Choroid plexus epithelial cell (primary cell): ENCODE measurements at regions not wholly inside any gene's neighbourhood (a gene's known extent, or its start where the extent isn't known, plus 50 kb on each side); places are given as distances from the start of the nearest gene placed in this dataset.

ENCODE experiments used
- DNase-seq: peaks from one replicate; pipeline ENCODE4 v3.0.0-alpha.2; 2010; ENCODE audit warnings: low read depth
- H3K4me3 ChIP-seq: 2 replicates; pipeline ENCODE4 v1.5.1; 2011; ENCODE audit warnings: low read depth, mild to moderate bottlenecking, control low read depth, low read length, moderate library complexity
- TF ChIP-seq, protein P1 (sequence below): conservative IDR thresholded peaks from 2 replicates; pipeline ENCODE4 v1.5.1; 2011; ENCODE audit warnings: low read depth, mild to moderate bottlenecking, control low read depth, inconsistent platforms, low read length, moderate library complexity

DNA sequence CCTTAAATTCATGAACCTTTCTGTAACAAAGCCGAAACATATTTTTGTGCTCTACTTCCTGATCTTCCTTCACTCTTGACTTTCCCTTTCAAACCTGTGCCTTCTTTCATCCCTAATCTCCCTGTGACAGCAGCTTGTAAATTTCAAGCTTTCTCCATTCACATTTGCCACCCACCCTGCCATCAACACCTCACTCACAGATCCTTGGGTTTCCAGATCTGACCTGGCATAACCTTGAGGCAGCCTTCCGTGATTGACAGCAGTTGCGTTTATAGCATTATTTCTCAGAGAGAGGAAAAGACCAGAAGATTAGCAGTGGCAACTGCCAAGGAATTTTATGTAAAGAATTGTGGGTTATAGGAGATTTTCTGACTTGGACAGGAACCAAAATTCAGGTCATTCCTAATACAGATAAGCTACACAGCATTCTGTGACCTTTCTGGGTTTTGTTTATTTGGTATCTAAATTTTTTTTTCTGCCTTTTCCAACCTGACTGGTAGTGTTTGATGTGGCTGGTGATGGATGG is 260.0 kb downstream of the NR2F1-AS1 start:
- DNase-seq, result no peak
- TF ChIP-seq, protein P1, sequence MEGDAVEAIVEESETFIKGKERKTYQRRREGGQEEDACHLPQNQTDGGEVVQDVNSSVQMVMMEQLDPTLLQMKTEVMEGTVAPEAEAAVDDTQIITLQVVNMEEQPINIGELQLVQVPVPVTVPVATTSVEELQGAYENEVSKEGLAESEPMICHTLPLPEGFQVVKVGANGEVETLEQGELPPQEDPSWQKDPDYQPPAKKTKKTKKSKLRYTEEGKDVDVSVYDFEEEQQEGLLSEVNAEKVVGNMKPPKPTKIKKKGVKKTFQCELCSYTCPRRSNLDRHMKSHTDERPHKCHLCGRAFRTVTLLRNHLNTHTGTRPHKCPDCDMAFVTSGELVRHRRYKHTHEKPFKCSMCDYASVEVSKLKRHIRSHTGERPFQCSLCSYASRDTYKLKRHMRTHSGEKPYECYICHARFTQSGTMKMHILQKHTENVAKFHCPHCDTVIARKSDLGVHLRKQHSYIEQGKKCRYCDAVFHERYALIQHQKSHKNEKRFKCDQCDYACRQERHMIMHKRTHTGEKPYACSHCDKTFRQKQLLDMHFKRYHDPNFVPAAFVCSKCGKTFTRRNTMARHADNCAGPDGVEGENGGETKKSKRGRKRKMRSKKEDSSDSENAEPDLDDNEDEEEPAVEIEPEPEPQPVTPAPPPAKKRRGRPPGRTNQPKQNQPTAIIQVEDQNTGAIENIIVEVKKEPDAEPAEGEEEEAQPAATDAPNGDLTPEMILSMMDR, result no peak
- no peak overlapping the region for H3K4me3 ChIP-seq

DNA sequence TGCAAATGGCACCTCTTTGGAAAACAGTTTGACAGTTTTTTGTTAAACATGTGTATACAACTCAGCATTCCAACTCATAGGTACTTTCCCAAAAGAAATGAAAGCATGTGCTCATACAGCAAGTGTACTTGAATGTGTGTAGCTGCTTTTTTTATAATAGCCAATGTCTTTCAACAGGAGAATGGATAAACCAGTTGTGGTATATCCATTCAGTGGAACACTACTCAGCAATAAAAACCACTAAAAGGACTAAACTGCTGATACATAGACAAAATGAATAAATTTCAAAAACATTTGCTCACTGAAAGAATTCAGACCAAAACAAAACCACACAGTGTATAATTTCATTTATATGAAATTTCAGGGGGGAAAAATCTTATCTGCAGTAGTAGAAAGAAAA is 267.3 kb downstream of the NR2F1-AS1 start:
- TF ChIP-seq, protein P1, result no peak
- H3K4me3 ChIP-seq, result no peak overlapping the region

DNA sequence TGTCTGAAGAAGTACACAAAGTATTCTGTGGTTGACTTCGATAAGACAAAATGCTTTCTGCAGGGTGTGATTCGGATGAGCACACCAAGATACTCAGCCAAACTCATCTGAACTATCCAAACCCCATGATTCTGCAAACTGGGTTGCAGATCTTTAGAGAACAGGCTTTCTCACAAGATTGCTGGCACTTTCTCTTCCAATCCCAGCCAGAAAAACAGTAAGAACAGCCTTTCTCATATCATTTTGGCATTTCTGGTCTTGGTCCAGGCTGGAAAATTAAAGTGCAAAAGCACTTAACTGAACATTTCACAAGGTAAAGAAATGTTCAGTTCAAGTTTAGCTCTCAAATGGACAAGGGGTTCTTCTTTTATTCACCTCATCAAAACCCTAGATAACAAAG is 269.1 kb downstream of the NR2F1-AS1 start:
- TF ChIP-seq, protein P1, result no peak
- peak; percentile 22 for DNase-seq
- H3K4me3 ChIP-seq, result no peak overlapping the region

More for the DNA sequence above, 267.3 kb downstream of the NR2F1-AS1 start:
- no peak for DNase-seq

DNA sequence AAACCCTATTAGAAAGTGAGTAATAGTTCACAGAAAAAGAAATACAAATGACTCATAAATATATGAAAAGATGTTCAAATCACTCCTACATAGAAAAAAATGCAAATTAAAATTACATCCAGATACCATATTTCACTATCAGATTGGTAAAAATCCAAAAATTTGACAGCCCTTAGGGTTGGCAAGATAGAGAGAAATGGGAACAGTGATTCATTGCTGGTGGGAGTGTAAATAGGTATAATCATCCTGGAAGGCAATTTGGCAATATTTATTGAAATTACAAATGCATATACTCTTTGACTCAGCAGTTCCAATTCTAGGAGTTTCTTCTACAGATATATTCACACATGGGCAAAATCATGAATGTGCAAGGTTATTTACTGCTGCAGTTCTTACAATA is 273.5 kb downstream of the NR2F1-AS1 start:
- DNase-seq, result peak; percentile 44
- no peak overlapping the region for H3K4me3 ChIP-seq
- TF ChIP-seq, protein P1, result no peak

DNA sequence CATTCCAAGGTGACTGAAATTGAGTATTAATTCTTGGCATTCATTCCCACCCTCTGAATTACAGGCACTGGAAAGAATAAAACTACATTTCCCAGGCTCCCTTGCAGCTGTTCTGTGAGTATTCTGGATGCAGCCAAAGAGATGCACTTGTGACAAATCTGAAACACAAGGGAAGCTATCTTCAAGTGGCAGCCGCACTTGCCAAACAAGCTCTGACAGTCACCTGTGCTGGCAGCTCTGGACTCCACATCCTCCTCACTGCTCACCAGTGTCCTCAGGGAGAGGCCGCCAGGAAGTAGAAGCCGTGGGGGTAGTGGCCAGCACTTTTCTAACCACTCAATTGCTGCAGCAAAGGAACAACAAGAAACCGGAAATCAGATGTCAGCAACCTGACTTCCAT is 275.0 kb downstream of the NR2F1-AS1 start:
- peak overlapping the region; percentile 44 for H3K4me3 ChIP-seq
- DNase-seq, result peak; percentile 34
- TF ChIP-seq, protein P1, result no peak

DNA sequence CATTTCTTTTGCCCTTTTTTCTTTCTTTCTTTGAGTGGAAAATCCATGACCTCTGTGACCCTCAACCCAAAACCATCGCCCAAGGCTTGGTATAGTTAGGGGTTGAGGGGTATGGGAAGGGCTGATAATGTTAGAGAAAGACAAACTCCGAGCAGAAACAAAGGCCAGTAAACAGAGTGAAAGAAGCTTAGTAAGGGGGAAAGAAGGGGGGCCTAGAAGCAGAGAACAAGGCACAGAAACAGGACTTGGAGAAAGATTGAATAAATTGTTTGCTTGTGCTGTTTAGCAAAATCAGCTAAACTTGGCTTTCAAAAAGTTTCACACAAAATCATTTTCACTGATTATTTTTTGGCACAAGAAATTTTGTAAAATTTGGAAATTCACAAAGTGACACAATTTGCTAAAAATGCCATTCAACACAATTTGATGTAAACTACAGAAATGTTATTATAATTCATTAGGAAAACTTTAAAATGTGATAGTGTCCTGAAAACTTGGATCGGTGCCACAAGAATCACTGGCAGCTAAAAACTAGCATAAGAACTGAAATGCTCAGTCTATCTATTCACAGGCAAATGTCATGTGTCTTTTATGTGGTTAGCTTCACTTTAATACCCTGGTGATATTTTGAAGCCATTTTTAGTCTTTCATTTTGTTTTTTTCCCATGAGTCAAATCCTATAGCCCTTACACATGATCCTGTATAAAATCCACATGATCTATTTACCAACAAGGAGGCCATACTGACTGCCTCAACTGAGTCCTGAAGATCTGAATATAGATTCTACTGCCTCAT is 276.4 kb downstream of the NR2F1-AS1 start:
- no peak overlapping the region for H3K4me3 ChIP-seq
- TF ChIP-seq, protein P1, result no peak

DNA sequence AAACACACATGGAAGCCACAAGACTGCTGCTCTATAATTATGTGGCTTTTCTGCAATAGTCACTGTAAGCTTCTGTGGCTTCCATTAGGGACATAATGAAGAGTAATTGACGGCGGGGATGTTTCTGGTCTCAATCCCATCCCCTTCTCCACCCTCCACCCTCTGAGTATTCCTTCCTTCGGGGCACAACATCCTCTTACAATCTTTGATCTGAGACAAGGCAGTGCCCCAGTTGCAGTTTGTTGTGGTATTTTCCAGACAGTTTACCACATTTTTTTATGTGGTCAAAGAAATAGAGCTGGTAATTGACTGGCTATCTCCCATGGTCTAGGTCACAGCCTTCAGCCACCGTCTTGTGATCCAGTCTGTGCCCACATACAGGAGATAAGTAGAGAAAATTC is 277.7 kb downstream of the NR2F1-AS1 start:
- peak; percentile 16 for DNase-seq
- TF ChIP-seq, protein P1, result no peak
- no peak overlapping the region for H3K4me3 ChIP-seq

More for the DNA sequence above, 276.4 kb downstream of the NR2F1-AS1 start:
- no peak for DNase-seq
